HL-60 (cell line): ENCODE measurements at regions not wholly inside any gene's neighbourhood (a gene's known extent, or its start where the extent isn't known, plus 50 kb on each side); places are given as distances from the start of the nearest gene placed in this dataset.

ENCODE experiments used
- DNase-seq, 2 experiments: peaks; one replicate each; pipeline ENCODE4 v3.0.0-alpha.2; 2010 to 2020; ENCODE audit warnings: low read depth in 1 of 2, low spot score in 1 of 2
- H3K27ac ChIP-seq: fragments of 250-450 bp; sonication (Bioruptor Pico); replicated peaks from 2 replicates; pipeline ENCODE4 v1.5.1; 2020; ENCODE audit warnings: mild to moderate bottlenecking, moderate library complexity
- H3K27me3 ChIP-seq: fragments of 250-450 bp; sonication (Bioruptor Pico); 2 replicates; pipeline ENCODE4 v1.5.1; 2021; ENCODE audit warnings: mild to moderate bottlenecking, moderate library complexity; ENCODE audit not compliant: insufficient read depth, poor library complexity, severe bottlenecking
- H3K4me3 ChIP-seq: replicated peaks from 2 replicates; pipeline ENCODE4 v1.5.1; 2011; ENCODE audit warnings: mild to moderate bottlenecking, control low read depth, low read length; ENCODE audit not compliant: insufficient read depth
- CTCF ChIP-seq: IDR thresholded peaks from one replicate; pipeline ENCODE4 v1.5.1; 2011; ENCODE audit warnings: low read length, control low read depth, inconsistent platforms; ENCODE audit not compliant: insufficient read depth
- GABPA ChIP-seq: IDR thresholded peaks from 2 replicates; pipeline ENCODE4 v1.6.1; 2012; ENCODE audit warnings: low read depth
- POLR2AphosphoS5 ChIP-seq: IDR thresholded peaks from 2 replicates; pipeline ENCODE4 v1.6.1; 2012; ENCODE audit warnings: low read depth
- SPI1 ChIP-seq: IDR thresholded peaks from 2 replicates; pipeline ENCODE4 v1.6.1; 2012; ENCODE audit warnings: low read depth, mild to moderate bottlenecking, borderline replicate concordance
- TF ChIP-seq, protein P1 (sequence below): IDR thresholded peaks from 2 replicates; pipeline ENCODE4 v1.6.1; 2012; ENCODE audit warnings: low read depth; ENCODE audit not compliant: insufficient replicate concordance

DNA sequence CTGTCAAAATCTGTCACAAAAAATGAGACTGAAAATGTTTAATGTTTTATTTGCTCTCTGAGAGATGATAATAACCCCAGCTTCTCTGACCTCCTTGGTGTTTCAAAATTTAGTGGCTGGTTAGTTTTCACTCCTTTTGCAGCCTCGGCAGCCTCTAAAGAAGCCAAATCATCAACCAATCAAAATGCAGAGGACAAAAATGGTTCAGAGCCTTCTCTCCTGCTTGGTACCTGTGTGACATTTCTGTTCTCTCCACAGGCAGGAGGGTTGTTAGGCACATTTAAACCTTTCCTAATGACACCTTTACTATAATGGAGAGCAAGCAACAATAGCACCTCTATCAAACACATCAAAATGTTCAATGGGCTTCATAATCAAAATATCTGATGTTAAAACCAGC, 375.5 kb downstream of the HACE1 start:
- H3K27me3 ChIP-seq: peaks cover 2% of the 10 kb centered on the region
- TF ChIP-seq SPI1 (no peak), GABPA (no peak), CTCF (no peak), POLR2AphosphoS5 (no peak)
- TF ChIP-seq, protein P1, sequence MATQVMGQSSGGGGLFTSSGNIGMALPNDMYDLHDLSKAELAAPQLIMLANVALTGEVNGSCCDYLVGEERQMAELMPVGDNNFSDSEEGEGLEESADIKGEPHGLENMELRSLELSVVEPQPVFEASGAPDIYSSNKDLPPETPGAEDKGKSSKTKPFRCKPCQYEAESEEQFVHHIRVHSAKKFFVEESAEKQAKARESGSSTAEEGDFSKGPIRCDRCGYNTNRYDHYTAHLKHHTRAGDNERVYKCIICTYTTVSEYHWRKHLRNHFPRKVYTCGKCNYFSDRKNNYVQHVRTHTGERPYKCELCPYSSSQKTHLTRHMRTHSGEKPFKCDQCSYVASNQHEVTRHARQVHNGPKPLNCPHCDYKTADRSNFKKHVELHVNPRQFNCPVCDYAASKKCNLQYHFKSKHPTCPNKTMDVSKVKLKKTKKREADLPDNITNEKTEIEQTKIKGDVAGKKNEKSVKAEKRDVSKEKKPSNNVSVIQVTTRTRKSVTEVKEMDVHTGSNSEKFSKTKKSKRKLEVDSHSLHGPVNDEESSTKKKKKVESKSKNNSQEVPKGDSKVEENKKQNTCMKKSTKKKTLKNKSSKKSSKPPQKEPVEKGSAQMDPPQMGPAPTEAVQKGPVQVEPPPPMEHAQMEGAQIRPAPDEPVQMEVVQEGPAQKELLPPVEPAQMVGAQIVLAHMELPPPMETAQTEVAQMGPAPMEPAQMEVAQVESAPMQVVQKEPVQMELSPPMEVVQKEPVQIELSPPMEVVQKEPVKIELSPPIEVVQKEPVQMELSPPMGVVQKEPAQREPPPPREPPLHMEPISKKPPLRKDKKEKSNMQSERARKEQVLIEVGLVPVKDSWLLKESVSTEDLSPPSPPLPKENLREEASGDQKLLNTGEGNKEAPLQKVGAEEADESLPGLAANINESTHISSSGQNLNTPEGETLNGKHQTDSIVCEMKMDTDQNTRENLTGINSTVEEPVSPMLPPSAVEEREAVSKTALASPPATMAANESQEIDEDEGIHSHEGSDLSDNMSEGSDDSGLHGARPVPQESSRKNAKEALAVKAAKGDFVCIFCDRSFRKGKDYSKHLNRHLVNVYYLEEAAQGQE: no peak
- DNase-seq: no peak
- no peak overlapping the region for H3K4me3 ChIP-seq
- H3K27ac ChIP-seq: no peak overlapping the region

- H3K4me3 ChIP-seq: no peak overlapping the region
- no peak for DNase-seq
- H3K27me3 ChIP-seq: peaks cover 2% of the 10 kb centered on the region
- H3K27ac ChIP-seq: no peak overlapping the region
- TF ChIP-seq CTCF: peak; percentile 18
- TF ChIP-seq POLR2AphosphoS5: no peak
These were observed 376.4 kb downstream of the HACE1 start for GRCh38 chr6:104483225-104483834.

DNA sequence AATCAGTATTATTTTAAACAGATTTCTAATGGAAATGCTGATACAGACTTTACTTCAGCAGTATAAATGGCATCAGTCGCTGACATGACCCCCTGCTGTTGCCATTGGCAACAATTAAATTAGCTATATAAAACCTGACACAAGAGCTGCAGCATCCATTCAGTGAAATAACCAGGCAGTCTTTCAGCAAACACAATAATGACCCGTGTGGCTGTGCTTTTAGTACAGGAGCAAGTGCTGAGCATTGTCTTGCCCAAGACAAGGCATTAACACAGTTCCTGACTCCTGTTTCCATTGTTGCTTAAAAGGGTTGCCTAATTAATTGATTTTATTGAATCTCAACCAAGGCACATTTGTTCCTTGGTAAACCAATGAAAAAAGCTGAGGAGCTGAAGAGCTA, 382.1 kb downstream of the HACE1 start:
- Histone ChIP-seq H3K27me3 (no peaks in the 10 kb centered on the region), H3K4me3 (no peak overlapping the region), H3K27ac (no peak overlapping the region)
- no peak for DNase-seq
- TF ChIP-seq, protein P1: no peak
- no peak for TF ChIP-seq CTCF
- TF ChIP-seq GABPA: no peak
- no peak for TF ChIP-seq POLR2AphosphoS5
- TF ChIP-seq SPI1: no peak

DNA sequence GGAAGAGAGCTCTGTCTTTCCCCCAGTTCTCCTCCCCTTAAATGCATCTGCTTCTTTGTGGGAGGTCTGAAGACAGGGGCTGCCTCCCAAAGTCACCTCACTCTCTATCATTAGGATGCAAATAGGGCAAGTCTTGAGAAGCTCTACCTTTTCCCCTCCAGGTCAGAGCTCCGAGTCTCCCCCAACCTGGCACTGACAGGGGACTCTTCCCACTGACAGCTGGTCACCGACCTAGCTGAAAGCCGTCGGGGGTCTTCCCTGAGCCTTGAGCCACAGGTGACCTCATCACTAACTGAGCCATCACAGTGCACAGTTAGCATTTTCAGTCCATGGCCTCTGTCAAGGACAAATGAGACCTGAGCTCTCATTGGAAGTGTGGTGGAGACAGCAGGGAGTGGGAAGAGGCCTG, 386.7 kb downstream of the HACE1 start:
- no peak for TF ChIP-seq GABPA
- no peak for TF ChIP-seq CTCF
- TF ChIP-seq SPI1: no peak
- TF ChIP-seq, protein P1: no peak
- no peak for TF ChIP-seq POLR2AphosphoS5
- Histone ChIP-seq H3K27me3 (no peaks in the 10 kb centered on the region), H3K4me3 (no peak overlapping the region), H3K27ac (no peak overlapping the region)
- DNase-seq: no peak
